SW480 (cell line): ENCODE measurements at regions not wholly inside any gene's neighbourhood (a gene's known extent, or its start where the extent isn't known, plus 50 kb on each side); places are given as distances from the start of the nearest gene placed in this dataset.

ENCODE experiments used
- DNase-seq: peaks from one replicate; pipeline ENCODE4 v3.0.0-alpha.2; 2016; ENCODE audit warnings: low spot score

DNA sequence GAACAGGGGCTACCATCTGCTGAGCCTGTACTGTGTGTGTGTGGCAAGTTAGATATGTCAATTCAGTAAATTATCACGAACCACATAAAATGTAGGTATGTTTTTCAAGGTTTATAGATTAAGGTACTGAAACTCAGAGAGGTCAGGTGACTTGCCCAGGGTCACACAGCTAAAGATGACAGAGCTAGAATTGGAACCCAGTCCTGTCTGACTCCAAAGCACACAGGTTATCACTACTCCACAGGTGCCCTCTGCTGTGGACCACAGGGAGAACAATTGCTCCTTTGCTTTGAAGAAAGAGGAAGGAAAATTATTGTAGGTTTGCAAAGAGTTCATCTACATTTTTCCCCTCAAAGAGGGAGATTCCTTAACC is 229.7 kb upstream of the AGAP1 start:
- DNase-seq = peak; percentile 11

DNA sequence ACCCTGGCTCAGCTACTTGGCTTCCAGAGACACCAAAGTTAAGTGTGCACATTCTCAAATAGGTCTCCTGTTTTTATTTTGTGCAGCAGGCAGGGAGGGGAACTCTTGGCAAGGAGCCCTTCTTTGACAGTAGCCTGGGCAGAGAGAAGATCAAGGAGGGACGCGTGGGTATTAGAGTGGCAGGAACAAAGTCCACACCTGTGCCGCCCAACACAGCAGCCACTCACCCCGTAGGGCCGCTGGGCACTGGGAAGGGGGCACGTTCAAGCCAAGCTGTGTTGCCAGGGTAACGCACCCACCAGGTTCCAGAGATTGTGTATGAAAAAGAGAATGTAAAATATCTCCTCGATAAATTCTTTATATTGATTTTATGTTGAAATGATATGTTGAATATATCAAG is 229.3 kb upstream of the AGAP1 start:
- peak; percentile 11 for DNase-seq

GRCh38 chr2:235265348-235265965 is 228.4 kb upstream of the AGAP1 start:
- DNase-seq = peak; percentile 20

DNA sequence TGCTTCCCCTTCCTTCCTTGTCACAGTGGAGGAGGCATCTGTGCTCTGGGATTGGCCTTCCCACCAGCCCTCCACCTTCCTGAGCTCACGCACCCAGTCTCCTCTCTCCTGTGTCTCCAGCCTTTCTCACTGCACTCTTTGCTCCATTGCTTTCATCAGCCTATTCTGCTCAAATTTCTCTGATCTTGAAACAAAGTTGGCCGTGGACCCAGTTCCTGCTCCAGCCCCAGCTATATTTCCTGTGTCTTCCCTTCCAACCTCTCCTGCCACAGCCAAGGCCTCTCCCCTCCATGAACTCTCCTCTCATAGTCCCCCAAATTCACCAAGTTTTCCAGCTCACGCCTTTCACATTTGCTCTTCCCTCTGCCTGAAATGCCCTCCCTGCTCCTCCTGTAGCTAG is 226.6 kb upstream of the AGAP1 start:
- DNase-seq = no peak

DNA sequence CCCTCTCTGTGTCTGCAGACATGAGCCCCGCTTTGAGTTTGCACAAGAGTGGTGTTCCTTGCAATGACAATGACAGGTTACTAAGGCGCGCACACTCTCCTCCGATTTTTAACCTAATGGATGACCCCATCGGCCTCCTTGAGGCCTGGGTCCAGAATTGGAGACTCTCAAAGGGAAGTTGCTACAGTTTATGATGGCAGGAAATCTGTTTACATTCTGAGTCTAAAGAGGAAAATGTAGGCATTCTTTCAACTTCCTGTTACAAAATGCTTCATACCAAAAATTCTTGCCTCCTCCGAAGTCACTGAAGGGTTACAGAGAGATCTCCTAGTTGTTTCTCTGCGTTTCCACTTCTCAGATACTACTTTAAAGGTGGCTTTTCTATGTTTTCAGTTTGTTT is 225.3 kb upstream of the AGAP1 start:
- DNase-seq = no peak

DNA sequence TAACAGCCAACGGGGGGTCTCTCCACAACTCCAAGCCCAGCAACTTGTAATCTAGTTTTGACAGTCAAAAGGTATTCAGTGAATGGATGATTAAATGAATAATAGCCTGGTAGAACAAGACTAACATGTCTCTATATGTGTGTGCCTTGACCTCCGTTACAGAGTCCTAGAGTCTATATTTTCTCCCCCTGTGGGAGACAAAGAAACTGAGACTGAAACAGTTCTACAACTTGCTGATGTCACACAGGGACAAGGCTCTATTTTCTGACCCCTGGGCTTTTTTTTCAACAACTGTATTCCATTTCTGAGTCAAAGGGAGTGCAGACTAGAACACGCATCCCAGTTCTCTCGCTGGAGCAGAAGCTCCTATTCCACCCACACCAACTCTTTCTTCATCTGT is 223.6 kb upstream of the AGAP1 start:
- DNase-seq = no peak

GRCh38 chr2:235270956-235271355 is 222.9 kb upstream of the AGAP1 start:
- DNase-seq = peak; percentile 29

GRCh38 chr2:235271936-235272335 is 221.9 kb upstream of the AGAP1 start:
- DNase-seq = no peak

- no peak for DNase-seq
Measured at GRCh38 chr2:235274023-235274422, 219.8 kb upstream of the AGAP1 start.

GRCh38 chr2:235277485-235277884 is 216.4 kb upstream of the AGAP1 start:
- no peak for DNase-seq

DNA sequence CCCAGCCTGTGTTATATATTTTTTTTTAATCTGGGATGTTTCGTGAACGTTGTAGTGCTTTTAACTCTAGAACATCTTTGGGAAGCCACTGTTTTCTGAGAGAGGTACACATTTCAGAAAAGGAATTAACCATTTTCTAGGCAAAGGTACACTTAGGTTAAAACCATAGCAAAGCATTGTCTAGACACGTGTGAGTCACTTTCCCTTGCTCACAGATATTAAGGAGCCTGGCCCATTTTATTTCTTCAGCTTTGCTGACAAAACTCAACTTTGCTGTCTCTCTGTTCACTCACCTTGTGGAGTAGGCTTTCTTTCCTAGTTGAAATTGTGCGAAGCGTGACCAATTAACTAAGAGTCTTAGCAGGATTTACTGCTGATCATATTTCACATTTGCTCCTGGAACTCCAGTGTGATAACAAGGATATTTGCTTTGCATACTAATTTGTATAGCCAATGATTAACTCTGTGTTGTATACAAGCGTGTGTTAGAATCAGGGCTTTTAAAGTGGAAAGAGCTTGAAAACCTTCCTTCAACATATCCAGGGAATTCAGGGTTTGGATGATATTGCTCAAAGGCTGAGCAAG is 215.0 kb upstream of the AGAP1 start:
- no peak for DNase-seq

- DNase-seq = no peak
Measured at GRCh38 chr2:235279965-235280364, 213.9 kb upstream of the AGAP1 start.

- no peak for DNase-seq
Measured at GRCh38 chr2:235283246-235283645, 210.6 kb upstream of the AGAP1 start.

DNA sequence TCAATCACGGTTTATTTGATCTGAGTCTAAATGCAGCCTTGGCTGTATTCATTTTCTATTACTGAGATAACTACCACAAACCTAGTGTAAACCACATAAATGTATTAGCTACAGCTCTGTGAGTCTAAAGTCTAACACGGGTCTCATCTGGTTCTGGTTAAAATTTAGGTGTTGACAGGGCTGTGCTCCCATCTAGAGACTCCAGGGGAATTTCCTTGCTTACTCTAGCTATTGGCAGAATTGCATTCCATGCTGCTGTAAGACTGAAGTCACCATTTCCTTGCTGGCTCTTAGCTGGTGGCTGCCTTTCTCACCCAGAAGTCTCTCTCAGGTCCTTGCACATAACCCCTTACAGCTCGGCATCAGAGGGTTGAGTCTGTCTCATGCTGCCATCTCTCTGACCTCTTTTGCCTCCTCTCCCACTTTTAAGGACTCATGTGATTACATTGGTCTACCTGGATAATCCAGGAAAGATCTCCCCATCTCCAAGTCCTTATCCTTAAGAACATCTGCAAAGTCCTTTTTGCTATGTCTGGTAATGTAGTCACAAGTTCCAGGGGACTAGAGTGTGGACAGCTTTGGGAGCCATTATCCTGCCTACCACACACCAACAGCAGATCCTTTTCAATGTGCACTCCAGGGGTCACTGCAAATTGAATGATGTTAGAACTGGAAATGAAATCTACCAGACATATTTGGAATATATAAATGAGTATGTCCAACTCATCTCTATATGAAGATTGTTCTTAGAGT is 207.0 kb upstream of the AGAP1 start:
- no peak for DNase-seq

- no peak for DNase-seq
Measured at GRCh38 chr2:235287375-235287733, 206.5 kb upstream of the AGAP1 start.

DNA sequence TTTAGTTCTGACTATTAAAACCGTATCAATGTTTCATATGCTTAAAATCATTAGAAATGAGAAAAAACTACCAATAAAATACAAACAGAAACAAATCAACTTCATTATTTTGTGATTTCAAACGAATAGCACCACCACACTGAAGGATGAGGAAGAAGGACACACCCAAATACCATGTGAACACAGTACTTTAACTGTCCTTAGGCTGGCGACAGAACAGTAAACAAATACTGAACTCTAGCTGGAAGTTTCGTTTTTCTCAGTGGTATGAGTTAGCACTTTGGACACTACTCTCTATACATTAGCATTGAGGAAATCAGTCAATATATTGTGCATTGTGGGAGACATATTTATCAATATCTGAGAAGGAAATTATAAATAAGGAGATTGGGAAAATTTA is 202.4 kb upstream of the AGAP1 start:
- peak; percentile 5 for DNase-seq

DNA sequence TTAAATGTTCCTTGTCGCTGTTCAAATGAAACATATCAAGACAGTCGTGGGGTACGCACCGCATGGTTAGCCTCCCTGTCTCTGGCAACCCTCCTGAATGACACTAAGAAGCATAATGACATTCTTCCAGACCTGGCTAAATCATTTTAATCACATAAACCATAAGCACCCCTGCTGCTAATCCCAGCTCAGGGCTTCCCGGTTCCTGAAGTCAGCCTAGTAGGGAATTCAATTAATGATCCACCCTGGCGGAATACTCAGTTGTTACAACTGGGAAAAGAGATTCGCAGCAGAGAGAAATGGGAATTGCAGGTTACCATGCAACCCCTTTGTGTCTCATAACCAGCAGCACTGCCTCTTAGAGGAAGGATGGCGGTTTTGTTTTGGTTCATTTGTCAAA is 200.8 kb upstream of the AGAP1 start:
- DNase-seq = no peak

GRCh38 chr2:235295831-235296230 is 198.0 kb upstream of the AGAP1 start:
- no peak for DNase-seq

DNA sequence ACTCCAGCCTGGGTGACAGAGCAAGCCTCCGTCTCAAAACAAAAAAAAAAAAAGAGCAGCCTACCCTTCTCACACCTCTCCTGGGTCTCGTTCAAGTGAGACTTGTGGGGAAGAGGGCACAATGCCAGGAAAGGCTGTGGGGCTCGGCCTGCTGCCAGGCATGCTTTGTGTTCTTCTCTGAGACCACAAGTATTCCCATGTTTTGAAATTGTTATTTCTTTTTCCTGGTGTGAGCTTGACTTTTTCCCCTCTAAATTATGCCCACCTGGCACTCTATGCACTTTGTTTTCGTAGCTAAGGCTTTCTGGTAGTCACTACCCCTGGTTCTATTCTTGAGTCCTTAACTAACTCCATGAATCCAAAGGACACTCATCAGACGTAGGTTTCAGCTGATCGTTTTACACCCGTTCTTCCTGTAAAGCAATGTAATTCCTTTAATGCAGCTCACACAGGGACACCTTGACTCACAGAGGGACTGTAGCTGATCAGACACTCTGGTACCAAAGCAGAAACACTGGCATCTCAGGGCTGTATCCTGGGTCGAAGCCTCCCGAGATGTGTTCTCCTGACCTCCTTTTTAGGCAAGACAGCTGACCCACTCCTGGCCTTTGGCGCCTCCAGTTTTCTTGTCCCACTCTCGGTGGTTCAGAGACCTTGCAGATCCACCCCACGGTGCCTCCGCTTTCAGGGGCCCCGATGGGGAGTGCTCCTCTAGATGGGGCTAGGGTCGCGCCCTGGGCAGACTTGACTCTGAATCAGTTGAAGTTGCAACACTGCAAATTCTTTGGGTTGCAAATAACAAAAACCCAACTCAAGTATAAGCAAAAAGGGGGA is 193.3 kb upstream of the AGAP1 start:
- DNase-seq = peak; percentile 34

DNA sequence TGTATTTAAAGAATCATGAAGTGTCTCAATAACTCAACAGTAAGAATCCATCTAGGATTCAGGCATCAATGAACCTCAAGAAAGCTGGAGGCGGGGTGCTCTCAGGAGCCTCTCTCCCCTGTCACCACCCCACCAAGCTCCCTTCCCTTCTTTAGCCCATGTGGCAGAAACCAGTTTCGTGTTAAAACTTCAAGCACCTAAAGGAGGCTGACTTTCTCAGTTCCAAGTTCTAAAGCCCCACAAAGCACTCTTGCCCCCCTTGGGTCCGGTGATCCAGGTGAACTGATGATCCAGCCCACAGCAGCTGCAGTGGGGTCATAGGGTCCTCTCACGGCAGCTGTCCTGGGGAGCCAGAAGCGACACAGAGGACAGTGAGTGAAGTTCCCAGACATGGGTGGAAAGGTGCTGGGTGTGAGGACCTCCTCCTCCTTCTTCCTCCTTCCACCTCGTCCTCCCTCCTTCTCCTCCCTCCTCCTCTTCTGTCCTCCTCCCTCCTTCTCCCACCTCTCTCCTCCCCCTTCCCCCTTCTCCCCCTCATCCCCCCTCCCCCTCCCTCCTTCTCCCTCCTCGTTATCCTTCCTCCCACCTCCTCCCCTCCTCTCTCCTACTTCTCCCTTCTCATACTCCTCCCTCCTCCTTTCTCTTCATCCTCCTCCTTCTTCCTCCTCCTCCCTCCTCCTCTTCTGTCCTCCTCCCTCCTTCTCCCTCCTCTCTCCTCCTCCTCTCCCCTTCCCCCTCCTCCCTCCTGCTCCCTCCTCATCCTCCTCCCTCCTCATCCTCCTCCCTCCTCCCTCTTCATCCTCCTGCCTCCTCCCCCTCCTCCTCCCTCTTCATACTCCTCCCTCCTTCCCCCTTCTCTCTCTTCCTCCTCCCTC is 192.4 kb upstream of the AGAP1 start:
- no peak for DNase-seq

DNA sequence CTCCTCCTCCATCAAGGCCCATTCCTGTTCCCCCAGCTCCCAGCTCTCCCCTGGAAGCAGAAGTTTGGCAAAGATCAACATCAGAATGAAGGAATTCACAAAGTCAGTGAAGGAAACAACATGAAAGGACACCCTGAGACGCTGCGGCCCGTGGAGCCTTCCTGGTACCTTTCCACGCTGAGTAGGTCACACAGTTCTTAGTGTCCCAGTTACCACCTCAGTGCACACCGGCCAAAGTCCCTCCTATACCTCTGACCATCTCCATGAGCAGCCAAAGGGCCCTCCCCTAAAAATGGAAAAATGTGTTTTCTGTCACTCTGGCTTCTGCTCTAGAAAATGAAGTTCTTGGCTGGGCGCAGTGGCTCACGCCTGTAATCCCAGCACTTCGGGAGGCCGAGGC is 191.6 kb upstream of the AGAP1 start:
- no peak for DNase-seq
